K562 (cell line): ENCODE measurements at regions not wholly inside any gene's neighbourhood (a gene's known extent, or its start where the extent isn't known, plus 50 kb on each side); places are given as distances from the start of the nearest gene placed in this dataset.

Experiments
- BDP1 ChIP-seq: IDR thresholded peaks from 3 replicates; pipeline ENCODE4 v1.6.1; 2011; ENCODE audit not compliant: insufficient read length, insufficient read depth
- E2F1 ChIP-seq: sonication (generic); formaldehyde crosslinking; IDR thresholded peaks from 2 replicates; pipeline ENCODE4 v1.8.1; 2023; ENCODE audit warnings: mild to moderate bottlenecking, missing genetic modification reagents, moderate library complexity
- EP400 ChIP-seq: fragments of 450-650 bp; IDR thresholded peaks from 2 replicates; pipeline ENCODE4 v1.6.1; 2017; ENCODE audit warnings: antibody characterized with exemption, mild to moderate bottlenecking, moderate library complexity
- HOMEZ ChIP-seq: fragments of 250-450 bp; sonication (Bioruptor Pico); IDR thresholded peaks from 2 replicates; pipeline ENCODE4 v1.4.0; 2020; ENCODE audit warnings: mild to moderate bottlenecking, moderate library complexity
- KDM4B ChIP-seq, 2 experiments: fragments of 450-650 bp in 1 of 2; sonication (generic) in 1 of 2; IDR thresholded peaks; 2 replicates each; pipeline ENCODE4 v1.6.1; 2016 to 2017; ENCODE audit warnings: borderline replicate concordance in 2 of 2, antibody characterized with exemption in 1 of 2, low read depth in 1 of 2, mild to moderate bottlenecking in 1 of 2
- NCOA1 ChIP-seq: fragments of 450-650 bp; IDR thresholded peaks from 2 replicates; pipeline ENCODE4 v1.6.1; 2016; ENCODE audit warnings: low read depth
- PBX2 ChIP-seq, 2 experiments: IDR thresholded peaks in 1 of 2; conservative IDR thresholded peaks in 1 of 2; 2 replicates each; pipeline ENCODE4 v1.6.1; 2016; ENCODE audit warnings: low read depth in 2 of 2, mild to moderate bottlenecking in 1 of 2, missing compliant biosample characterization in 1 of 2, missing genetic modification characterization in 1 of 2, moderate library complexity in 1 of 2
- PURB ChIP-seq: sonication (generic); formaldehyde crosslinking; IDR thresholded peaks from 2 replicates; pipeline ENCODE4 v1.9.0; 2021; ENCODE audit warnings: low read depth, mild to moderate bottlenecking, missing genetic modification reagents
- RCOR1 ChIP-seq, 2 experiments: IDR thresholded peaks; 2 replicates each; pipeline ENCODE4 v1.6.1; 2012; ENCODE audit warnings: low read depth in 2 of 2, low read length in 2 of 2, borderline replicate concordance in 1 of 2, improper control_type of control experiment in 1 of 2
- SMAD1 ChIP-seq: fragments of 150-350 bp; IDR thresholded peaks from 2 replicates; pipeline ENCODE4 v1.6.1; 2014; ENCODE audit warnings: low read length, low read depth; ENCODE audit not compliant: partially characterized antibody
- TAF7 ChIP-seq: fragments of 450-650 bp; IDR thresholded peaks from 2 replicates; pipeline ENCODE4 v1.6.1; 2016; ENCODE audit warnings: missing genetic modification characterization, missing compliant biosample characterization
- TAF9B ChIP-seq: fragments of 450-650 bp; IDR thresholded peaks from 2 replicates; pipeline ENCODE4 v1.6.1; 2018; ENCODE audit warnings: mild to moderate bottlenecking; ENCODE audit not compliant: partially characterized antibody
- TEAD4 ChIP-seq, 2 experiments: sonication (generic) in 1 of 2; formaldehyde crosslinking in 1 of 2; IDR thresholded peaks; 2 replicates each; pipeline versions ENCODE4 v1.6.1 to v1.8.0; 2012 to 2022; ENCODE audit warnings: borderline replicate concordance in 1 of 2, inconsistent platforms in 1 of 2, low read length in 1 of 2, mild to moderate bottlenecking in 1 of 2, missing genetic modification reagents in 1 of 2
- TGIF2 ChIP-seq: sonication (generic); formaldehyde crosslinking; IDR thresholded peaks from 2 replicates; pipeline ENCODE4 v1.8.1; 2022; ENCODE audit warnings: mild to moderate bottlenecking, missing genetic modification reagents, moderate library complexity
- XRCC4 ChIP-seq: IDR thresholded peaks from one replicate; pipeline ENCODE4 v1.6.1; 2011; ENCODE audit not compliant: insufficient read depth, insufficient read length; ENCODE audit errors: extremely low read depth
- ZBTB12 ChIP-seq: fragments of 250-450 bp; sonication (Bioruptor Pico); IDR thresholded peaks from 2 replicates; pipeline ENCODE4 v1.4.0; 2020
- ZC3H4 ChIP-seq: sonication (generic); formaldehyde crosslinking; IDR thresholded peaks from 2 replicates; pipeline ENCODE4 v1.9.0; 2021; ENCODE audit warnings: missing genetic modification reagents, borderline replicate concordance
- ZNF165 ChIP-seq: fragments of 250-450 bp; sonication (Bioruptor Pico); IDR thresholded peaks from 2 replicates; pipeline ENCODE4 v1.4.0; 2020; ENCODE audit warnings: borderline replicate concordance
- ZNF175 ChIP-seq: fragments of 200-800 bp; sonication (Bioruptor generic); IDR thresholded peaks from 2 replicates; pipeline ENCODE4 v1.6.1; 2016; ENCODE audit warnings: low read depth, mild to moderate bottlenecking, missing genetic modification characterization, missing compliant biosample characterization
- ZNF507 ChIP-seq: conservative IDR thresholded peaks from 2 replicates; pipeline ENCODE4 v1.6.1; 2017; ENCODE audit warnings: missing genetic modification characterization, missing compliant biosample characterization
- ZNF766 ChIP-seq: fragments of 200-800 bp; sonication (Bioruptor generic); conservative IDR thresholded peaks from 2 replicates; pipeline ENCODE4 v1.6.1; 2016; ENCODE audit warnings: missing genetic modification characterization, missing compliant biosample characterization

DNA sequence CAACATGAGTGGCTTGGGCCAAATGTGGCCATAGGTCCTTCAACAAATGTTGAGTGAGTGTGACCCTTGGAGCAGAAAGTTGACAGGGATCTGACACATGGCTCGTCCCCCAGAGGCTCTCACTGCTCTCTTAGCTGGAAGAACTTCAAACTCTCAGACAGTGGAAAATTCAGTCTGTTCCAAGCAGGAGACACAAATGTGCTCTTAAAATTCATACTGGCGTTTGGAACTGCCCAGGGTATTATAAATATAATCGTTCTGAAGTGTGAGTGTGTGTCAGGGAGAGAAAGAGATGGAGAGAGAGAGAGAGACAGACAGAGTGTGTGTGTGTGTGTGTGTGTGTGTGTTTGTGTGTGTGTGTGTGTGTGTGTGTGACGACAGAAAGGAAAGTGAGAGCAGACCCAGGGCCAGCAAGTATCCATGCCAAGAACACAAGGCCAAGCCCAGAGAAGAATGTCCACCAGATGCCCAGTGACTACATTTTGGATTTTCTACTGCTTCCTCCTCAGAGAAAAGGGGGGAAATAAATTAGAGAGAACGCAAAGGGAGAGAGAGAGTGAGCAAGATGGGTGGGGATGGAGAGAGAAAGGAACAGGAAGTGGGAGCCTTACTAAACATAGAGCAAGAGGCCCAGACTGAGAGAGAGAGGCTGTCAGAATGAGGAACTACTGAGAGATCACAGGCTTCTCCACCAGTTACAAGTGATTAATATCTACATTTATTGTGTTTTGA, 193.6 kb upstream of the NUDT4 start (continued):
- TF ChIP-seq NCOA1 (0 out of 2 replicates have a peak, but pooled peaks have one; percentile 20), EP400 (no peak), PURB (no peak), KDM4B (IDR thresholded peaks at IDR 0.05; ENCODE audit: borderline replicate concordance in 2 of 2, low read depth in 1 of 2) (no peak), ZNF175 (CRISPR knock-in tag) (peak; percentile 74), ZNF507 (tag) (no peak), RCOR1 (IDR thresholded peaks at IDR 0.05; ENCODE audit: borderline replicate concordance in 1 of 2, low read depth in 2 of 2, low read length in 2 of 2) (no peak), TGIF2 (CRISPR knock-in tag) (no peak), SMAD1 (no peak), HOMEZ (CRISPR knock-in tag) (no peak), BDP1 (no peak), E2F1 (CRISPR knock-in tag) (no peak), ZC3H4 (CRISPR knock-in tag) (no peak), TEAD4 (IDR thresholded peaks at IDR 0.05; ENCODE audit: low read length) (peak; percentile 39; the same call in 1 of the 2 replicates), TEAD4 (CRISPR knock-in tag; IDR thresholded peaks at IDR 0.05; ENCODE audit: borderline replicate concordance) (no peak), TAF9B (no peak), ZNF766 (peak; percentile 13; the same call in 1 of the 2 replicates), ZNF165 (CRISPR knock-in tag) (no peak), TAF7 (no peak), ZBTB12 (CRISPR knock-in tag) (no peak), PBX2 (CRISPR knock-in tag; IDR thresholded peaks at IDR 0.05; ENCODE audit: low read depth) (no peak), PBX2 (tag; conservative IDR thresholded peaks at IDR 0.05; ENCODE audit: low read depth) (peak; percentile 88), XRCC4 (no peak)
